HG02610 (cell line): ENCODE measurements at regions not wholly inside any gene's neighbourhood (a gene's known extent, or its start where the extent isn't known, plus 50 kb on each side); places are given as distances from the start of the nearest gene placed in this dataset.
"Not testable (repeated sequence)": the region's sequence is repeated elsewhere in the genome, so short reads cannot be mapped to it uniquely, and the experiment has no call there.

Source experiments
- ATAC-seq: cut with Tn5 transposase; IDR thresholded peaks from one replicate; pipeline ENCODE4 v1.9.1; 2021; ENCODE audit warnings: mild to moderate bottlenecking, moderate library complexity; ENCODE audit not compliant: unreplicated experiment

- ATAC-seq, result no peak
Measured at GRCh38 chr6:14290041-14290771, 172.6 kb downstream of the CD83 start.

DNA sequence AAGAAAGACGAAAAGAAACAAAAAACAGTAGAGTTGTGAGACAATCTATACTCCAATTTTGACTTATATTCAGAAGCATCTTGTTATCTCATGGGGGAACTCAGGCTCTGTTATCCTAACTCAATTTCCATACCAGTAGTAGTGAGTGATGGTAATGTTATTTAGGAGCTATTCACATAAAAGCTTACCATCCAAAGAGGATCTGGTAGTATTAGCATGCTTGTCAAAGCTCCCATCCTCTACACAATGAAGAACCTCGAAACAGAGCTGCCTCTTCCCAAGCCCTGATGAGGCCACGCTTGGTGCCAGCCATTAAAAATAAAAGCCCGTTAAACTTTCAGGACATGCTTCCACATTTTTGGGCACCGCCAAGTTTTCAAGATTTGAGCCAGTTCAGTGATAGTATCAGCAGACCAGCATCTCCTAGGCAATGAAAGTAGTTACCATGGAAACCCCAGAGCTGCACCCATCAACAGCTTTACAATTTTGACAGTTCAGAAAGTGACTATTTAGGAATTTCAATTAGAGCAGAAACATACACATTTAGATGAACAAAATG, 173.3 kb downstream of the CD83 start:
- no peak for ATAC-seq

DNA sequence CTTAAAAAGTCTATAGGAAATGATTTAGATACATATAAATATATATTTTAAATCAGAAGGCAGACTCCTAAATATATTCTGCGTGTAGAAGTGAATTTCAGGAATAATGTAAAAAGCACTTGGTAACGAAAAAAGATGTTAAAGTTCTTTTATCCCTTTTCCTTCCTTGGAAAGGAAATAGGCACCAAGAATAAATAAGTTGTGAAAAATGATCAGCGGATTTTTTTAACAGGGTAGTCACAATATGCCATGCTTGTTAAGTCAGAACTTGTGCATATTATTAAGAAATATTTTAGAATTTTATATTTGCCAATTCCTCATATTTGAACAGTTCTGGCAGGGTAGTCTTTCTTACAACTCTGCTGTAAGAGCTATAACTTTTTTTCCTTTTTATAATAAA, 173.8 kb downstream of the CD83 start:
- no peak for ATAC-seq

- ATAC-seq, result no peak
Measured at GRCh38 chr6:14292119-14292518, 174.5 kb downstream of the CD83 start.

DNA sequence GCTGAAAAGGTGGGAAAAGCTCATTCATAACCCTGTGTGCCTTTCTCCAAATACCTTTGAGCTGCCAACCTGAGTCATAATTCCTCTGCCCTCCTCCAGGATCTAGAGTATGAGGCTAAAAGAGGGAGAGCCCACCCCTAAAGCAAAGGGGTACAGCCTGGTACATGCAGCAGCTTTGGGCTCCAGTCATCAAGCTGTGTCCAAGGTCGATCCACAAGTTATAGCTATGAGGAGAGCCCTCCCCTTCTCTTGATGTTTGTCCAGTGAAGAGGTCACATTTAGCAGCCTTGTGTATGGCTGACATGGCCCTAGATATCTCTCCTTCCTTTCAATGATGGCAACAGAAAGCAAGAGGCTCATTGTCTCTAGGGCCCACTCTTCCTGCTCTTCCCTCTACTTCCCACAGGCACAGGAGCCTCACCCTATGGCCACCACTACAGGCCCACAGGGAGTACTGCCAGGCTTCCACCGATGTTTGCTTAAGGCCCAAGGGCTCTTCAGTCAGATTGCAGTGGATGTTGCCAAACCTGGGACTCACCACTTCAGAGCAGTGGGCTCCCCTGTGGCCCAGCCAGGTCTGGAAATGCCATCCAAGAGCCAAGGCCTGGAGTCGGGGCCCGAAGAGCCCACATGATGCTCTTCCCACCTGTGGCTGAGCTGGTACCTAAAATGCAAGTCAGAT, 176.8 kb downstream of the CD83 start:
- ATAC-seq, result no peak

GRCh38 chr6:14296698-14297097, 179.1 kb downstream of the CD83 start:
- ATAC-seq, result not testable (repeated sequence)

DNA sequence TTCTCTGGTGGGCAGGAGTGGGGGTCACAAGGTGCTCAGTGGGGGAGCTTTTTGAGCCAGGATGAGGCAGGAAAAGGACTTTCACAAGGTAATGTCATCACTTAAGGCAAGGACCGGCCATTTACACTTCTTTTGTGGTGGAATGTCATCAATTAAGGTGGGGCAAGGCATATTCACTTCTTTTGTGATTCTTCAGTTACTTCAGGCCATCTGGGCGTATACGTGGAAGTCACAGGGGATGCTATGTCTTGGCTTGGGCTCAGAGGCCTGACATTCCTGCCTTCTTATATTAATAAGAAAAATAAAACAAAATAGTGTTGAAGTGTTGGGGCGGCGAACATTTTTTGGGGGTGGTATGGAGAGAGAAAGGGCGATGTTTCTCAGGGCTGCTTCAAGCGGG, 179.5 kb downstream of the CD83 start:
- not testable (repeated sequence) for ATAC-seq

- ATAC-seq, result not testable (repeated sequence)
Measured at GRCh38 chr6:14300189-14300588, 182.6 kb downstream of the CD83 start.

DNA sequence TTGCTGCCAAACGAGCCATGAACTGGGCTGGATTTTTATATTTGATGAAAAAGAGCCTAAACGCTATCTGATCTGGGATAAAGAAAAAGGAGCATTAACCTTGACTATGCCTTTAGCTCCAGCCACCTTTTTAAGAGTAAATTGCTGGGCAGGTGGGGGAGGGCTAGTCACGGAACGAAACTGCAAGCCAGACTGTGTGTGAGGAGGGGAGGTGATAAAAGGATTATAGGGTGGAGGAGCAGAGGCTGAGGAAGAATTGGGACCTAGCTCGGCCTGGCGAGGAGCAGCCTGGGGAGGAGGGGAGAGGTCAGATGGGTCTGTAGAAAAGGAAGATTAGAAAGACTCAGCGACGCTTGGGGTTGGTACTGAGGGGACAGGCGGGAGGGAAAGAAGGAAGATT, 183.1 kb downstream of the CD83 start:
- ATAC-seq, result not testable (repeated sequence)

GRCh38 chr6:14301477-14301876, 183.9 kb downstream of the CD83 start:
- ATAC-seq, result not testable (repeated sequence)

- ATAC-seq, result no peak
Measured at GRCh38 chr6:14305131-14305530, 187.6 kb downstream of the CD83 start.

GRCh38 chr6:14305624-14306023, 188.1 kb downstream of the CD83 start:
- ATAC-seq, result no peak

GRCh38 chr6:14306151-14306906, 188.8 kb downstream of the CD83 start:
- ATAC-seq, result no peak

- ATAC-seq, result no peak
Measured at GRCh38 chr6:14309516-14309915, 191.9 kb downstream of the CD83 start.

DNA sequence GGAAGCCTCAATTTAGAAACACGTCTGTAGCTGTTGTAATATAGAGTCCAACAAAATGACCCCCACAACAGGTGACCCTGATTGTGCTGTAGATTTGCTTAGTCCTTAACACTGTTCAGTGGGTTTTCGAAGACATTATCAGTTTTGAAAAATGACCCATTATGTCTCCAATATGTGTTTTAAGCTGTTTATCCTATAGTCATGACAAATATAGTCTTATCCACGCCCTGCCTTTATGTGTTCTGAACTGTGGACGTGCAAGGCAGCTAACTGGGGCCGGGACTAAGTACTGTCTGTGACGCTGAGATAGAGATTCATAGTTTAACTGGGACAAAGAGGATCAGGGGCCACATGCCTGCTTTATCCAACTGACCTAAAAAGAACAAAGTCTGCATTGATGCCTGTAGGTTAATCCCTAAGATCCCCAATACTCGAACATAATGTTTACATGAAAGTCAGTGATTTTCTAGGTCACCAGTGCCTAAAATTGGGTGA, 192.4 kb downstream of the CD83 start:
- no peak for ATAC-seq

- ATAC-seq, result no peak
Measured at GRCh38 chr6:14310960-14311359, 193.4 kb downstream of the CD83 start.

DNA sequence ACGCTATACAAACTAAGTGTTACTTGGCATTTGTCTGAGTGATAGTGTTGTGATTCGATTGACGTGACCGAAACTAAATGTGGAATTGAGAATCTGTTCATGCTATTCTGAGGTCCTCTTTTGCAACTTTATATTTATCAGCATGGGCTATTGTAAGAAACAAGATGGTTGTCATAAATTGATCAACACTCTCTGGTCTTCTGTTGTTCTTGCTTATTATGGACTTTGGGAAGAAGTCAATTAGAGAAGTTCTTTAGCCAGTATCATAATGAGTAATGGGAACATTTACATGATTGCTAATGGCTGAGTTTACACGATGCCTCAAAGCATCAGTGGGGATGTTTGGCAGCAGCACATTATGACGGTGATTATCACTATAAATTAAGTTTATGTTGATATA, 195.0 kb downstream of the CD83 start:
- ATAC-seq, result peak; percentile 37

- peak; percentile 55 for ATAC-seq
Measured at GRCh38 chr6:14313248-14313647, 195.7 kb downstream of the CD83 start.

- no peak for ATAC-seq
Measured at GRCh38 chr6:14315353-14315752, 197.8 kb downstream of the CD83 start.

DNA sequence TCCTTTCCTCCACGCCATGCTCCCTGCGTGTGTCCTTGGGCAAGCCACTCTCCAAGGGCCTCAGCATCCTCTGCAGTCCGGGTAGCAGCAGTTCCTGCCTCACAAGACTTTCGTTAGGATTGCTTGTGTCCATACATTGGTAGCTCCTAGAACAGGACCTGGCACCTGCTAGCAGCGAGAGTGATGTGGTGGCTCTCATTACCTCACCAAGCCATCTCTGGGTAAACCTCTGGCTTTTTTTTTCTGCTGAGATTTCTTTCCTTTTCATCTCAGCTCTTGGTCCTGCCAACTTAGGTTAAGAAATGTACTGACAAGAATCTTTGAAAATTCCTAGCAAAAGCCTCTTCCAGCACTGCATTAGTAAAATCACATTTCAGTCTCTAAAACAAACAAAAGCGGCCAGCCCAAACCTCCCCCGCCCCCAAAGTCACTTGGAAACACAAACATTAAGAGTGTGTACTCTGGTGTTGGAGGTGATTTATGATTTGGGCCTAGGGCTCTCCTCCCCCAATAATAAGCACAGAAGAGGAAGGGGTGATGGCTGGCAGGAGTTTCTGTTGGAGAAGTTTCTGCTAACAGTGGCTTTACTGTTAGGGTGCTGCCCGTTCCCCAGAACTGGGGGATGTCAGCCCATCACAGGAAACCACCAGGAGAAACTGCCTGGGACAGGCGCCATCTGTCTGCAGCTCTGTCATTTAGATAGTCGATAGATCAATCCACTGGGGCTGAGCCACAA, 199.2 kb downstream of the CD83 start:
- no peak for ATAC-seq
